ENCODE measurements at regions not wholly inside any gene's neighbourhood (a gene's known extent, or its start where the extent isn't known, plus 50 kb on each side); places are given as distances from the start of the nearest gene placed in this dataset.

GRCh38 chr12:124369827-124370378 lies 75.0 kb downstream of the RFLNA start:
- DNase-seq: no peak

- DNase-seq: peak; percentile 82 to 96 (median 92)
Observed at GRCh38 chr12:124369055-124369826, 74.3 kb downstream of the RFLNA start.

- DNase-seq: no peak
Observed at GRCh38 chr12:124368421-124369032, 73.6 kb downstream of the RFLNA start.

- no peak for DNase-seq
Observed at GRCh38 chr12:124365726-124366430, 71.0 kb downstream of the RFLNA start.

All from muscle of back (tissue), 3 donors.